AG09309 (cell line): ENCODE measurements at regions not wholly inside any gene's neighbourhood (a gene's known extent, or its start where the extent isn't known, plus 50 kb on each side); places are given as distances from the start of the nearest gene placed in this dataset.

Experiments used
- DNase-seq: peaks from one replicate; pipeline ENCODE4 v3.0.0-alpha.2; 2010; ENCODE audit warnings: low read depth
- H3K4me3 ChIP-seq: 2 replicates; pipeline ENCODE4 v1.5.1; 2011; ENCODE audit warnings: mild to moderate bottlenecking, low read depth, low read length, moderate library complexity; ENCODE audit not compliant: control insufficient read depth
- TF ChIP-seq, protein P1 (sequence below): IDR thresholded peaks from 2 replicates; pipeline ENCODE4 v1.5.1; 2011; ENCODE audit warnings: mild to moderate bottlenecking, low read depth, low read length, inconsistent platforms; ENCODE audit not compliant: insufficient read depth, control insufficient read depth; ENCODE audit errors: missing control alignments

DNA sequence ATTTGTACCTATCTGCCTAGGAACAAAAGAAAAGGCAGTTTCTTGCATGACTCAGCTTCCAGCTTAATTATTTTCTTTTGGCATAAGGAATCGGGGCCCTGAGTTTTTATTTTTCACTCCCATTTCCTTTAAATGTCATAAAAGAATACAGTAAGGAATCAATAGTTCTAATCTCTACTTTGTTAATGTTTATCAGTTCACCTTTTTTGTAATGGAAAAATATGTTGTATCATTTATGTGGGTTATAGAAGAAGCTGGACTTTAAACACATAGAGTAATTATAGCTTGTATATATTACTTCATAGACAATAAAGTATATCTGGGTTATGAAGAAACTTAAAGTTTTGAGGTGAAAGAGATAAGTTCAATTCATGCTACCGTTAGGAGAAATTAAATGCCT lies 1214.8 kb upstream of the GJE1 start:
- no peak for DNase-seq
- no peak overlapping the region for H3K4me3 ChIP-seq
- TF ChIP-seq, protein P1, sequence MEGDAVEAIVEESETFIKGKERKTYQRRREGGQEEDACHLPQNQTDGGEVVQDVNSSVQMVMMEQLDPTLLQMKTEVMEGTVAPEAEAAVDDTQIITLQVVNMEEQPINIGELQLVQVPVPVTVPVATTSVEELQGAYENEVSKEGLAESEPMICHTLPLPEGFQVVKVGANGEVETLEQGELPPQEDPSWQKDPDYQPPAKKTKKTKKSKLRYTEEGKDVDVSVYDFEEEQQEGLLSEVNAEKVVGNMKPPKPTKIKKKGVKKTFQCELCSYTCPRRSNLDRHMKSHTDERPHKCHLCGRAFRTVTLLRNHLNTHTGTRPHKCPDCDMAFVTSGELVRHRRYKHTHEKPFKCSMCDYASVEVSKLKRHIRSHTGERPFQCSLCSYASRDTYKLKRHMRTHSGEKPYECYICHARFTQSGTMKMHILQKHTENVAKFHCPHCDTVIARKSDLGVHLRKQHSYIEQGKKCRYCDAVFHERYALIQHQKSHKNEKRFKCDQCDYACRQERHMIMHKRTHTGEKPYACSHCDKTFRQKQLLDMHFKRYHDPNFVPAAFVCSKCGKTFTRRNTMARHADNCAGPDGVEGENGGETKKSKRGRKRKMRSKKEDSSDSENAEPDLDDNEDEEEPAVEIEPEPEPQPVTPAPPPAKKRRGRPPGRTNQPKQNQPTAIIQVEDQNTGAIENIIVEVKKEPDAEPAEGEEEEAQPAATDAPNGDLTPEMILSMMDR = no peak

DNA sequence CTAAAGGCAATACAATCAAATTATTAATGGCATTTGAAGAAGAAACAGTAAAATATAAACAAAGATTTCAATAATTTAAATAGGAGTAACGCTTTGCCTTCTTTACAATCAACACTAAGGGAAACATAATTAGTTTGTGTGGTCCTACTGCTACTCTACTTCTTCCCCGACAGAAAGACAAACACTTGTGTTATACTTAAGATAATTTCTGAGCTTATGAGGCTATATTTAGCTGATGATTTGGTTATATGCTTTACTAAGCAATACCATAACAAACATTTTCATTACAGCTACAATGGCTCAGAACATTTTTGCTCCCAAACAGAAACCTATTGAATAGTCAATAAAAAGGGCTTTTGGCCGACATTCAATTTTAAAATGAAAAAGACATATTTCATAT lies 1217.2 kb upstream of the GJE1 start:
- DNase-seq = no peak
- no peak overlapping the region for H3K4me3 ChIP-seq
- TF ChIP-seq, protein P1 = no peak

DNA sequence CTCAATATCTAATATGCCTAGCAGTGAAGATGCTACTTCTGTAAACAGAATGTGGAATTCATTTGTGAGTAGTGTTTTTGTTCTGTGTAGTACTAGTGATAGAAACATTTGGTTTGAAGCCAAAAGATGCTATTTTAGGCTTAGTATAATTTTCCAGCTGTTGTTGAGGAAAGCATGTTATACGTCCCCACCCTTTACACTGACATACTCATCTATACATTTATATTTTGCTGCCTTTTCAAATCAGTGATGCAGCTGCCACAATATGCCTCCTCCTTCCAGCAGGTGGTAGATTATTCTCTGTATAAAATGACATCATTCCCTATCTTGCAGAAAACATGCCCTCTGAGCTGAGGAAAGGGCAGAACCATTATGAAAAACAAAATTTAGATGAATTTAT lies 1217.6 kb upstream of the GJE1 start:
- no peak overlapping the region for H3K4me3 ChIP-seq
- DNase-seq = no peak
- TF ChIP-seq, protein P1 = no peak

DNA sequence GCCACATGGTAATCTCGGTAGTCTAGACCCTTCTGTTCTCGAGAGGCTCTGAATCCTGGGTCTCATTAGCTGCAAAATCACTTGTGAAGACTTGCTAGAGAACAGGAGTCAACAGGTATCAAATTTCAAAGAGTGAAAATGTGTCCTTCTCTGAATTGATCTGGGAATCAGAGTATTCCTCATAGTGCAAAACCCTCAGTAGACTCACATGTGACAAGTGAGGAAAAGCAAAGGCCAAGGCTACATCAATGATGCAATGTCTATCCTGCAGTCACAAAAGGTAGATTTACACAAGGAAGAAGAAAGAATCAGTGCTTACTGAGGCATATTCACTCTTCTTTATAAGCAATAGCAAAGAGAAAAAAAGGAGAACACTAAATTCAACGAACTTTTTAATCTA lies 1220.0 kb upstream of the GJE1 start:
- no peak for DNase-seq
- TF ChIP-seq, protein P1 = no peak
- H3K4me3 ChIP-seq = no peak overlapping the region

DNA sequence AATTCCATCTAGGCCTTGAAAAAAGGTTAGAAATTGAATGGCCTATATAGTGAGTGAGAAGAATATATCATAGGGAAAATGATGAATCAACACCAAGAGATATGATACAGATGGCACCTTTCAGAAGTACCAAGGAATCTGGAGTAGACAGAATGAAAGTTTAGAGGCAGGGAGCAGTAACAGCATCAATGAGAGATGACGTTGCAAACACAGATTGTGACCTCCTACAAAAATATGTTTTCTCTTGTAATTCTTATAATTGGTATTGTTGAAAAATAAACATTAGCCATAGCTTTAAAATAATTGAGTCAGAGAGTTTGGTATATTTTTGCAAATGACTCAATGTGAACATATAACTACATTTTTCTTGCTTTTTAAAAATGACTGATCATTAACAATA lies 1223.1 kb upstream of the GJE1 start:
- no peak overlapping the region for H3K4me3 ChIP-seq
- DNase-seq = no peak
- TF ChIP-seq, protein P1 = no peak

DNA sequence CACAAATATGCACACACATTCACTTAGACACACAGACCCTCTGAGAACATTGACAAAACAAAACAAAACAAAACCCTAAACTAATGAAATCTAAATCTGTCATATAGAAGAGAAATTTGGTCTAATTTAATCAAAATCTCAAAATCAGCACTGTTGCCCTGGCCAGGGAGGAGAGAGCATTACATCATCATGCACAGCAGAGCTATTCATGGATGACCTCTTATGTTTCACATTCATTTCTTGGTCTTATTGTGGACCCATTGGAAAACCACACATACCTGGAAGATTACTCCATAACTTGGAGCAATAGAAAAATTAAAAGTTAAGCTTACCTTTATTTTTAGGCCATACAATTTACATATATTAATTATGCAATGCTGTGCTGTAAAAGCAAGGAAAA lies 1223.6 kb upstream of the GJE1 start:
- TF ChIP-seq, protein P1 = no peak
- no peak for DNase-seq
- no peak overlapping the region for H3K4me3 ChIP-seq

DNA sequence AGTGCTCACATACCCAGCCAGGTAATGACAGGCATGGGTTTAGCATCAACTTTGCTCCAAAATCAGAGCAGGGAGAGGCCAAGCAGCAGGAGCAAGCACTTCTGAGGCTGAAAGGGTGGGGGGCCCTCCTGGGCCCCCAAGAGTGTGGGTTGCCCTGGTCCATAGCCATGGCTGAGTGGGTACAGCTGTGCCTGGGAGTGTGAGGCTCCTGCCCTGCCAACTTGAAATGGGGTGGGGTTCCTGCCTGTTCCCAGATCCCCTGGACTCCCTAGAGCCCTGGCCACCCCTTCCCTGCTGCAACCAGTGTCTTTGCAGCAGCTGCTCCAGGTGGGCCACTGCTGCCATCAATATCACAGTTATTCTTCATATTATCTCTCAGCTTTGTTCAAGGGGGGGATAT lies 1224.2 kb upstream of the GJE1 start:
- TF ChIP-seq, protein P1 = no peak
- DNase-seq = no peak
- no peak overlapping the region for H3K4me3 ChIP-seq
